GM19397 (cell line): ENCODE measurements at regions not wholly inside any gene's neighbourhood (a gene's known extent, or its start where the extent isn't known, plus 50 kb on each side); places are given as distances from the start of the nearest gene placed in this dataset.

Source experiments
- ATAC-seq: cut with Tn5 transposase; IDR thresholded peaks from one replicate; pipeline ENCODE4 v1.9.1; 2021; ENCODE audit warnings: mild to moderate bottlenecking, moderate library complexity; ENCODE audit not compliant: unreplicated experiment

- ATAC-seq = no peak
Observed at GRCh38 chrY:15162211-15162610, 637.9 kb downstream of the NLGN4Y start.

- no peak for ATAC-seq
Observed at GRCh38 chrY:15179890-15180289, 655.6 kb downstream of the NLGN4Y start.

- ATAC-seq = no peak
Observed at GRCh38 chrY:15229056-15229455, 704.7 kb downstream of the NLGN4Y start.

GRCh38 chrY:15239596-15240132, 715.3 kb downstream of the NLGN4Y start:
- no peak for ATAC-seq

- ATAC-seq = no peak
Observed at GRCh38 chrY:15259286-15259685, 735.0 kb downstream of the NLGN4Y start.

- ATAC-seq = no peak
Observed at GRCh38 chrY:15286572-15286971, 762.2 kb downstream of the NLGN4Y start.

GRCh38 chrY:15289821-15290220, 765.5 kb downstream of the NLGN4Y start:
- ATAC-seq = no peak

GRCh38 chrY:15292881-15293280, 768.6 kb downstream of the NLGN4Y start:
- ATAC-seq = no peak

- no peak for ATAC-seq
Observed at GRCh38 chrY:15301879-15302278, 777.5 kb downstream of the NLGN4Y start.

- no peak for ATAC-seq
Observed at GRCh38 chrY:15312166-15312565, 787.8 kb downstream of the NLGN4Y start.

GRCh38 chrY:15324189-15324588, 799.9 kb downstream of the NLGN4Y start:
- ATAC-seq = no peak

- no peak for ATAC-seq
Observed at GRCh38 chrY:15325201-15325600, 800.9 kb downstream of the NLGN4Y start.

- no peak for ATAC-seq
Observed at GRCh38 chrY:15326673-15327072, 802.3 kb downstream of the NLGN4Y start.

GRCh38 chrY:15328848-15329247, 804.5 kb downstream of the NLGN4Y start:
- no peak for ATAC-seq

- no peak for ATAC-seq
Observed at GRCh38 chrY:15343522-15343921, 819.2 kb downstream of the NLGN4Y start.

- no peak for ATAC-seq
Observed at GRCh38 chrY:15345471-15346155, 821.3 kb downstream of the NLGN4Y start.

- ATAC-seq = no peak
Observed at GRCh38 chrY:15349351-15349750, 825.0 kb downstream of the NLGN4Y start.

- ATAC-seq = no peak
Observed at GRCh38 chrY:15355321-15355720, 831.0 kb downstream of the NLGN4Y start.

- ATAC-seq = no peak
Observed at GRCh38 chrY:15360471-15360870, 836.1 kb downstream of the NLGN4Y start.

GRCh38 chrY:15364996-15365395, 840.7 kb downstream of the NLGN4Y start:
- no peak for ATAC-seq

GRCh38 chrY:15368786-15369185, 844.5 kb downstream of the NLGN4Y start:
- no peak for ATAC-seq

- ATAC-seq = no peak
Observed at GRCh38 chrY:15385178-15385577, 860.8 kb downstream of the NLGN4Y start.
